GM13977 (cell line): ENCODE measurements at regions not wholly inside any gene's neighbourhood (a gene's known extent, or its start where the extent isn't known, plus 50 kb on each side); places are given as distances from the start of the nearest gene placed in this dataset.

Experiments
- DNase-seq: peaks from one replicate; pipeline ENCODE4 v3.0.0; 2012; ENCODE audit warnings: low spot score
- CTCF ChIP-seq: IDR thresholded peaks from 2 replicates; pipeline ENCODE4 v1.5.1; 2012; ENCODE audit warnings: mild to moderate bottlenecking, control low read depth; ENCODE audit not compliant: insufficient read depth; ENCODE audit errors: extremely low read depth, missing control alignments
- in situ Hi-C: fragments of 300-500 bp; cut with MboI; formaldehyde crosslinking; loops from one replicate; pipeline ENCODE4 v1.12.0; 2022; ENCODE audit warnings: low sequenced_read_pairs, low pct_unique_long_range_greater_than_20kb, mixed read lengths, inconsistent platforms; ENCODE audit not compliant: unreplicated experiment

DNA sequence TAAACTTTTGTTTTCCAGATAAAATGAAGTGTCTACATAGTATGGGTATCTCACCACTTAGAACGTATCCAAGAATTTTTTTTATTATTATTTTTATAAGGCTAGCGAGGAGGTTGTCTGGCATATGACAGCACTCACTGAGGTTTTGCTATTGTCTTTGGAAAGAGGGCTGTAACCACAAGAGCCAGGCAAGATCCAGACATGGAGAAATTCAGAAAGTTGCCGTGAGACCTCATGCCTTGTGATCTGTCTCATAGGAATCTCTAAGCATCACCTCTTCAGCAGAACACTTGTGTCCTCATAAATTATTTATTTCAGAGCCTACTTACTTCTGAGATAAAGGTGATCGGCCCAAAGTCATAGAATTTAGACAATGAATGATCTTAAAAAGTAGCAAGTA lies 410.8 kb downstream of the CDH11 start:
- no peak for TF ChIP-seq CTCF
- no peak for DNase-seq
- in situ Hi-C loops = no loop called here

DNA sequence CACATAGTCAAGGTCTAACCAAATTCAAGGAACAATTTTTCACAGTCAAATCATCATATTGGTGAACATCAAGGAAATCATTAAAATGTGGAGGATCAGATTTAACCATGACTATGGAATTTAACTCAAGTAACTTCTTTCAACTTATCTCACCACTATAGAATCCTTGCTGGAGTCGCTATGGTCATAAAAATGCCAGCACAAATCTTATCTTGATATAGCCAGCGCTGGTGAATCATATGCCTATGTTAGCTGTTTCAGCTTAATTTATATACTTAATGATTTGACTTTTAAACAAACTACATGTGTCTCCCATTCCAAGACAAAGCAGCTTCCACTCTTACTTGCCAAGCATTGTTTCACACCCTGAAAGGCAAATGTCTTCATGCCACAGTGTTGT lies 416.4 kb downstream of the CDH11 start:
- no peak for TF ChIP-seq CTCF
- in situ Hi-C loops = no loop called here

GRCh38 chr16:64704386-64704785 lies 417.5 kb downstream of the CDH11 start:
- no peak for TF ChIP-seq CTCF
- no peak for DNase-seq
- in situ Hi-C loops = no loop called here

More for the DNA sequence above, 416.4 kb downstream of the CDH11 start:
- DNase-seq = no peak

DNA sequence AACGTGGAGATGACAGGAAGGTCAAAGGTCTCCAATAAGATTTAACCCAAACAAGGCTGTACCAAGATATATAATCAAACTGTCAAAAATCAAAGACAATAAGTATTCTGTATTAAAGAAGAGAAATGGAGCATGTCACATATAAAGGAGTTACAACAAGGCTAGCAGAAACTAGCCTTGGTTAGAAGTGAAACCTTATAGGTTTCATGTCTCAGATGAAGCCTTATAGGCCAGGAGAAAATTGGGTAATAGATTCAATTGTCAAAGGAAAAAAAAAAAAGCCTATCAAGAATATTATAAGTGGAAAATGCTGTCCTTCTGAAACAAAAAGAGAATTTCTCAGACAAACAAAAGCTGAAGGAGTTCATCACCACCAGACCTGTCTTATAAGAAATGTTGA lies 419.4 kb downstream of the CDH11 start:
- TF ChIP-seq CTCF = no peak

GRCh38 chr16:64700628-64701027 lies 421.2 kb downstream of the CDH11 start:
- TF ChIP-seq CTCF = no peak
- in situ Hi-C loops = no loop called here
- no peak for DNase-seq

More for the DNA sequence above, 419.4 kb downstream of the CDH11 start:
- in situ Hi-C loops = no loop called here
- no peak for DNase-seq

DNA sequence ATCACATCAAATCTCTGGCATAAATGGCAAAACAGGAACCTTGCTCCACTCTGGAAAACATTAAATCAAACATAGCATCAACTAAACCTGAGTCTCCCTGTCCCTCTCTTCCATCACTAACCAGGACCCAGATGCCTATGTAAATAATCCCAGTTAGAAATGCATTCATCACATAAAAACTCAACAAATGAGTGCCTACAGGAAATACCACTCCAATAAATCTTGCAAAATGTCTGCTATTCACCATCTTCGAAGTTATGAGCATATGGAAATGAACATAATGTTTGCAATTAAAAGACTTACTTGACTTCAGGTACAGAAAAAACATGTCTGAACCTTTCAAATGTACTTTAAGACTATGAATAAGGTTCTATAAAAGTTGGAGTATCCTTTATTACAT lies 425.0 kb downstream of the CDH11 start:
- in situ Hi-C loops = no loop called here
- no peak for TF ChIP-seq CTCF
- no peak for DNase-seq

GRCh38 chr16:64695684-64696083 lies 426.2 kb downstream of the CDH11 start:
- no peak for TF ChIP-seq CTCF
- in situ Hi-C loops = no loop called here
- DNase-seq = no peak
